Fibroblast of peridontal ligament (primary cell): ENCODE measurements at regions not wholly inside any gene's neighbourhood (a gene's known extent, or its start where the extent isn't known, plus 50 kb on each side); places are given as distances from the start of the nearest gene placed in this dataset.
"Not testable (repeated sequence)": the region's sequence is repeated elsewhere in the genome, so short reads cannot be mapped to it uniquely, and the experiment has no call there.

Source experiments
- DNase-seq: peaks from one replicate; pipeline ENCODE4 v3.0.0-alpha.2; 2010; ENCODE audit errors: extremely low read depth

GRCh38 chr5:176140138-176140537 is 98.1 kb upstream of the SIMC1 start:
- not testable (repeated sequence) for DNase-seq

- no peak for DNase-seq
Observed at GRCh38 chr5:176144508-176144907, 93.7 kb upstream of the SIMC1 start.

- not testable (repeated sequence) for DNase-seq
Observed at GRCh38 chr5:176149948-176150347, 88.3 kb upstream of the SIMC1 start.

GRCh38 chr5:176151281-176151680 is 86.9 kb upstream of the SIMC1 start:
- DNase-seq = peak; percentile 51

GRCh38 chr5:176152191-176152929 is 85.9 kb upstream of the SIMC1 start:
- no peak for DNase-seq

GRCh38 chr5:176152930-176153311 is 85.3 kb upstream of the SIMC1 start:
- no peak for DNase-seq

GRCh38 chr5:176153741-176154140 is 84.5 kb upstream of the SIMC1 start:
- no peak for DNase-seq

GRCh38 chr5:176154821-176155220 is 83.4 kb upstream of the SIMC1 start:
- no peak for DNase-seq

- DNase-seq = no peak
Observed at GRCh38 chr5:176155922-176156359, 82.3 kb upstream of the SIMC1 start.

GRCh38 chr5:176157656-176158055 is 80.6 kb upstream of the SIMC1 start:
- peak; percentile 46 for DNase-seq

GRCh38 chr5:176161431-176161830 is 76.8 kb upstream of the SIMC1 start:
- DNase-seq = no peak

GRCh38 chr5:176162198-176162597 is 76.0 kb upstream of the SIMC1 start:
- DNase-seq = no peak

GRCh38 chr5:176162888-176163287 is 75.3 kb upstream of the SIMC1 start:
- no peak for DNase-seq

GRCh38 chr5:176166427-176166826 is 71.8 kb upstream of the SIMC1 start:
- DNase-seq = no peak

- DNase-seq = no peak
Observed at GRCh38 chr5:176167800-176168199, 70.4 kb upstream of the SIMC1 start.

GRCh38 chr5:176169393-176170063 is 68.7 kb upstream of the SIMC1 start:
- no peak for DNase-seq

- no peak for DNase-seq
Observed at GRCh38 chr5:176170084-176170483, 68.1 kb upstream of the SIMC1 start.

- DNase-seq = no peak
Observed at GRCh38 chr5:176171171-176171760, 67.0 kb upstream of the SIMC1 start.

GRCh38 chr5:176172246-176172645 is 66.0 kb upstream of the SIMC1 start:
- DNase-seq = no peak

- no peak for DNase-seq
Observed at GRCh38 chr5:176173647-176174046, 64.6 kb upstream of the SIMC1 start.

GRCh38 chr5:176174345-176175025 is 63.7 kb upstream of the SIMC1 start:
- no peak for DNase-seq

- DNase-seq = no peak
Observed at GRCh38 chr5:176175101-176175852, 62.9 kb upstream of the SIMC1 start.
